ENCODE measurements at regions not wholly inside any gene's neighbourhood (a gene's known extent, or its start where the extent isn't known, plus 50 kb on each side); places are given as distances from the start of the nearest gene placed in this dataset.

- no peak for TF ChIP-seq CTCF (IDR thresholded peaks at IDR 0.05; ENCODE audit: low read length)
- no peak for TF ChIP-seq EZH2 (IDR thresholded peaks at IDR 0.05; ENCODE audit: borderline replicate concordance, low read length)
These were observed 765.2 kb upstream of the SEL1L start for GRCh38 chr14:82298811-82299210.
